ENCODE measurements at regions not wholly inside any gene's neighbourhood (a gene's known extent, or its start where the extent isn't known, plus 50 kb on each side); places are given as distances from the start of the nearest gene placed in this dataset.

DNA sequence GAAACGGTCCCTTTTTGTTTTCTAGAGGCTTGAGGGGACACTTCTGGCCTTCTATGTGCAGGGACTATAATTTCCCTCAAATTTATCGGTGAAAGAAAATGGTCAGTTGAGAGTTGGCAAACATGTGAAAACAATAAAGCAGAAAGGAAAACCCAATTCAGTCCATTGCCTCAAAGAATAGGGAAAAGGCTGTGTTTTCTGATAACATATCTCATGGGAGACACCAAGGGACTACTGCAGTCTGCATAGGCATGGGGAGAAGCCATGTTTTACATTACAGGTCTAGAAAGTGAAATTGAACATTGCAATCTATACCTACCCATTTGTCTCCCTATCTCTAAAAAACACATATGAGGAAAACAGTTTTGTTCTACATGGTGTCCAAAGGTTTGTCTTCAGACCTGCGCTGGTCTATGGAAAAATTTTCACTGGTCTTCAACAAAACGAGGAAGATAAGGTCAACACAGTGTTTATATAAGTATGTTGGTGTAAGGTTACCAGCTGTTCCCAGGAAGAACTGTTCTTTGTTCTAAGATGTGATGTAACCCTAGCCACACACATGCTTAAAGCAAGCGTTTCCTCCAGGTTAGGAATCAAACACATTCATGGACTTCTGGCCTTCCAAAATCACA lies 179.7 kb downstream of the MREG start (continued):
- TF ChIP-seq CAMTA2 (CRISPR knock-in tag; conservative IDR thresholded peaks at IDR 0.05) (no peak), SIX5 (IDR thresholded peaks at IDR 0.05; ENCODE audit: borderline replicate concordance in 1 of 2, insufficient read depth in 1 of 2, low read depth in 1 of 2, low read length in 2 of 2) (no peak), PTRF (tag; IDR thresholded peaks at IDR 0.05) (peak; percentile 56), RBM17 (IDR thresholded peaks at IDR 0.05; ENCODE audit: borderline replicate concordance, low read depth, low read length) (no peak), TGIF2 (CRISPR knock-in tag; IDR thresholded peaks at IDR 0.05) (no peak), SMAD4 (CRISPR knock-in tag; conservative IDR thresholded peaks at IDR 0.05) (peak; percentile 83), STAT6 (CRISPR knock-in tag; IDR thresholded peaks at IDR 0.05) (no peak), NR4A1 (CRISPR knock-in tag; IDR thresholded peaks at IDR 0.05) (no peak), NR4A1 (tag; IDR thresholded peaks at IDR 0.05) (peak; percentile 88), MEF2D (tag; conservative IDR thresholded peaks at IDR 0.05; ENCODE audit: low read depth) (peak; percentile 59), SPI1 (IDR thresholded peaks at IDR 0.05; ENCODE audit: borderline replicate concordance, low read depth, low read length) (no peak), L3MBTL2 (IDR thresholded peaks at IDR 0.05) (peak; percentile 75), GTF2E2 (tag; IDR thresholded peaks at IDR 0.05) (no peak), RNF219 (CRISPR knock-in tag; IDR thresholded peaks at IDR 0.05) (no peak), FUS (optimal IDR thresholded peaks at IDR 0.05; ENCODE audit: low read depth, low read length) (no peak), TCF3 (CRISPR knock-in tag; IDR thresholded peaks at IDR 0.05) (peak; percentile 30), STAT5B (CRISPR knock-in tag; IDR thresholded peaks at IDR 0.05) (no peak), PPARD (CRISPR knock-in tag; IDR thresholded peaks at IDR 0.05) (no peak)
